ENCODE measurements at regions not wholly inside any gene's neighbourhood (a gene's known extent, or its start where the extent isn't known, plus 50 kb on each side); places are given as distances from the start of the nearest gene placed in this dataset.
"Not testable (repeated sequence)": the region's sequence is repeated elsewhere in the genome, so short reads cannot be mapped to it uniquely, and the experiment has no call there.

DNA sequence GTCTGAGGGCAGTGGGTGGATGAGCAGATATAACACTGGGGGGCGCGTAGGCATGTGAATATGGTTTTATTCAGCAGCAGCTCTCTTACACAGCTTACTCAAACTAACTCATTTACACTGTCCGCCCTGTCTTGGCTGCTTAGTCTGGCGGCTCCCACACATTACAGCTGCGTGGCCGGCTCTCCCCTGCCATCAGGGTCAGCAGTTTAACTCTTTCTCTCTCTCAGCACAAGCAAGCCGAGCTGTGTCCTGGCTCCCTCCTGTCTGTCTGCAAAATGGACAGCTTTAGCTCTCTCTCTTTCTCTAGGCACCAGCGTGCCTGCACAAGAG lies 1310.1 kb upstream of the RAG2 start:
- WGBS, 2 donors: 71 to 73% methylated on average over 8 of the region's 8 CpGs
- Histone ChIP-seq H3K36me3 (no peaks in the 10 kb centered on the region), H3K27ac (no peak overlapping the region), H3K27me3 (no peaks in the 10 kb centered on the region), H3K4me1 (no peaks in the 10 kb centered on the region), H3K4me3 (replicated peaks in 1 of 3) (no peak overlapping the region), H3K9me3 (no peaks in the 10 kb centered on the region)
- no peak for DNase-seq
- intact Hi-C loops (cut with DNase I): no loop called here
- no peak for TF ChIP-seq POLR2A (IDR thresholded peaks at IDR 0.05)
- TF ChIP-seq, protein P1, sequence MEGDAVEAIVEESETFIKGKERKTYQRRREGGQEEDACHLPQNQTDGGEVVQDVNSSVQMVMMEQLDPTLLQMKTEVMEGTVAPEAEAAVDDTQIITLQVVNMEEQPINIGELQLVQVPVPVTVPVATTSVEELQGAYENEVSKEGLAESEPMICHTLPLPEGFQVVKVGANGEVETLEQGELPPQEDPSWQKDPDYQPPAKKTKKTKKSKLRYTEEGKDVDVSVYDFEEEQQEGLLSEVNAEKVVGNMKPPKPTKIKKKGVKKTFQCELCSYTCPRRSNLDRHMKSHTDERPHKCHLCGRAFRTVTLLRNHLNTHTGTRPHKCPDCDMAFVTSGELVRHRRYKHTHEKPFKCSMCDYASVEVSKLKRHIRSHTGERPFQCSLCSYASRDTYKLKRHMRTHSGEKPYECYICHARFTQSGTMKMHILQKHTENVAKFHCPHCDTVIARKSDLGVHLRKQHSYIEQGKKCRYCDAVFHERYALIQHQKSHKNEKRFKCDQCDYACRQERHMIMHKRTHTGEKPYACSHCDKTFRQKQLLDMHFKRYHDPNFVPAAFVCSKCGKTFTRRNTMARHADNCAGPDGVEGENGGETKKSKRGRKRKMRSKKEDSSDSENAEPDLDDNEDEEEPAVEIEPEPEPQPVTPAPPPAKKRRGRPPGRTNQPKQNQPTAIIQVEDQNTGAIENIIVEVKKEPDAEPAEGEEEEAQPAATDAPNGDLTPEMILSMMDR (IDR thresholded peaks at IDR 0.05): no peak

DNA sequence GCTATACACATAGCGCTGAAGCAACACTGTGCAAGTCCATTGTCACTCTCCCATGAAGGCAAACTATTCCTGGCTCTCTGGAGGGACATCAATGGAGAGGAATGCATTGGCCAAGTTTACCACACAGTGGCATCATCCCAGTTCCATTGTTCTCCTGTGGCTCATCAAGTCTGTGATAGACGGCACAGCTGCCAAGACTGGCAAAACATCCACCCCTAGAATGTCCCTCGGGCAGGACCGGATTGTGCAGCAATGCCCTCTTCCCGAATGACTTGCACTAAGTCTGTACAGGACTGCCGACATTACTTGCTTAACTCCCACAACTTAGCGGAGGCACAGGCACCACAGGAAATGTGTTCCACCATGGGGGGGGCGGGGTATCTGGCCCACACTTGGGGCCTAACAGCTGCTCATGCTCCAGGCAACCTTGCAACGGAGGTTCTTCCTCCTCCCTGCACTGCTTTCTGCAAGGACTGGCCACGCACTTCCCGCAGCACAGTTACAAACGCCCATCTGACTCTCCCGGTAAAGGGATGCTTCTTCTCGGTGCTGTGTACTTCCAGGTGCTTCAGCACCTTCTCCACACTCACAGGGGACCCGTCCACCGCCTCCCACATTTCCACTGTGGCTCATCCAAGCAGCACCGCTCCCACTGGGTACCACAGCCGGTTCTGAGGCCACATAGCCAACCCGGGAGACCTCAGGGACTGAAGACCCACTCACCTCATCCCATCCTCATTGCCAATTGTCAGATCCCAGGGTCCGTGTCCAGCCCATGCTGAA lies 1309.6 kb upstream of the RAG2 start:
- WGBS, 2 donors: 81 to 89% methylated on average over 18 to 20 of the region's 20 CpGs
- no peak for DNase-seq

DNA sequence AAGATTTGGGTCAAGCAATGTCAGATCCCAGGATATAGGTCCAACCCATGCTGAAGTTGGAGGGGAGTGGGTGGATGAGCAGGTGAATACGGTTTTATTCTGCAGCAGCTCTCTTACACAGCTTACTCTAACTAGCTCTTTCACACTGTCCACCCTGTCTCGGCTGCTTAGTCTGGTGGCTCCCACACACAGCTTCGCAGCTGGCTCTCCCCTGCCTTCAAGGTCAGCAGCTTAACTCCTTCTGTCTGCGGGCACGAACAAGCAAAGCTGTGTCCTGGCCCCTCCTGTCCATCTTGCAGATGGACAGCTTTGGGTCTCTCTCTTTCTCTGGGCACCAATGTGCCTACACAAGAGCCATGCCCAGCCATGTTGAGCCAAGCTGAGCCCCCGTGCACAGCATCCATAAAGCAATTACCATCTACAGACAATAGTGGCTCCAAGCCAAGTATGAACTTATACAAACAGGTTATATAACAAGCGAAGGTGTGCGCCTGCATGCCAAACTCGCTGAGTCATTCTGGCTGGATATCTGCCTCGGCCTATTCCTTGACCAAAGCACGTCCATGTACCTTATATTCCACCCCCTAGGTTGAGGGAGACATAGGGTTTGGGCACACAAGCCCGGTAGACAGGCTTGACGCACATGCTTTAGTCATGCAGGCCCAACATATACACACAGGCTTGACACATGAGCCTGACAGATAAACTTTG lies 1307.8 kb upstream of the RAG2 start:
- WGBS, 2 donors: 86 to 89% methylated on average over 13 of the region's 13 CpGs
- Histone ChIP-seq H3K27me3 (no peaks in the 10 kb centered on the region), H3K4me1 (no peaks in the 10 kb centered on the region), H3K36me3 (no peaks in the 10 kb centered on the region), H3K4me3 (replicated peaks in 1 of 3) (no peak overlapping the region), H3K27ac (no peak overlapping the region), H3K9me3 (no peaks in the 10 kb centered on the region)
- intact Hi-C loops (cut with DNase I): no loop called here
- no peak for TF ChIP-seq POLR2A (IDR thresholded peaks at IDR 0.05)
- TF ChIP-seq, protein P1 (IDR thresholded peaks at IDR 0.05): no peak
- no peak for DNase-seq

More for the DNA sequence above, 1309.6 kb upstream of the RAG2 start:
- TF ChIP-seq POLR2A (IDR thresholded peaks at IDR 0.05): no peak
- TF ChIP-seq, protein P1 (IDR thresholded peaks at IDR 0.05): no peak
- no peak overlapping the region for H3K27ac ChIP-seq
- no peaks in the 10 kb centered on the region for H3K4me1 ChIP-seq
- H3K4me3 ChIP-seq (replicated peaks in 1 of 3): no peak overlapping the region
- no peaks in the 10 kb centered on the region for H3K9me3 ChIP-seq
- intact Hi-C loops (cut with DNase I): no loop called here
- no peaks in the 10 kb centered on the region for H3K27me3 ChIP-seq
- H3K36me3 ChIP-seq: no peaks in the 10 kb centered on the region

DNA sequence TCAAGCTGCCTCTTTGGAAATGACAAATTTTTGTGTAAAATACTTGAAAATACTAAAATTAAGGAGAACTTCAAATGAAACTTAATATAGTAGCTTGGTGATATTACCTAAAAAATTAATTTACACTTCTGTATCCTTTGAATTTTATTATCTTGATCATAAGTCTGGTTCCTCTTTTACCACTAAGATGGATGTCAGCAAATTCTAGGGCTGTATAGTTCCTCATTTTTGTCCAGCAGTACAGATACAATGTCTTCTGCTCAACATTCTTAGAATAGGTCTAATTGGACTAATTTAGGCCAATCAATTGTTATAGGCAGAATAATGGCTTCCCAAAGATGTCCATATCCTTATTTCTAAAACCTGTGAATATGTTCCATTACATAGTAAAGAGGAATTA lies 1298.0 kb upstream of the RAG2 start:
- Histone ChIP-seq H3K4me3 (replicated peaks in 1 of 3) (no peak overlapping the region), H3K27me3 (no peaks in the 10 kb centered on the region), H3K36me3 (no peaks in the 10 kb centered on the region), H3K27ac (no peak overlapping the region), H3K4me1 (no peaks in the 10 kb centered on the region), H3K9me3 (no peaks in the 10 kb centered on the region)
- no peak for DNase-seq
- intact Hi-C loops (cut with DNase I): no loop called here
- no peak for TF ChIP-seq POLR2A (IDR thresholded peaks at IDR 0.05)

DNA sequence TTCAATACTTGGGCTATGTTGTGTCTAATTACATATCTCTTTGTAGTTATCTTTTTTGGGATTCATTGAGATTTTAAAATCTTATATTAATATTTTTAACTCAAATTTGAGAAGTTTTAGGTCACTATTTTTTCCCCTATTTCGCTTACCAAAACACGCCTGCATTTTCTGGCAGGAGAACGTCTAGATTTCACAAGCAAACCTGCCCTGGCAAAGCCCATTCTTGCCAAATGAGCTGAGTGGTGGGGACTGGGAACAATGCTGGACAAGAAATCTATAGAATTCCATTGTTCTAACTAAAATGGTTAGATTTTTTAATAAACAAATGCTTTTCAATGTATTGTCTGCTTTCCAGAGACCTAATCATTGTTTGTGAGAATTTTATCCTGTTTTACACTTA lies 1283.7 kb upstream of the RAG2 start:
- no peak overlapping the region for H3K27ac ChIP-seq
- H3K9me3 ChIP-seq: no peaks in the 10 kb centered on the region
- WGBS, 2 donors: 81 to 88% methylated on average over 3 of the region's 3 CpGs
- no peaks in the 10 kb centered on the region for H3K4me1 ChIP-seq
- no peak for TF ChIP-seq POLR2A (IDR thresholded peaks at IDR 0.05)
- no peaks in the 10 kb centered on the region for H3K36me3 ChIP-seq
- DNase-seq: no peak
- H3K27me3 ChIP-seq: no peaks in the 10 kb centered on the region
- H3K4me3 ChIP-seq (replicated peaks in 1 of 3): no peak overlapping the region
- intact Hi-C loops (cut with DNase I): no loop called here

DNA sequence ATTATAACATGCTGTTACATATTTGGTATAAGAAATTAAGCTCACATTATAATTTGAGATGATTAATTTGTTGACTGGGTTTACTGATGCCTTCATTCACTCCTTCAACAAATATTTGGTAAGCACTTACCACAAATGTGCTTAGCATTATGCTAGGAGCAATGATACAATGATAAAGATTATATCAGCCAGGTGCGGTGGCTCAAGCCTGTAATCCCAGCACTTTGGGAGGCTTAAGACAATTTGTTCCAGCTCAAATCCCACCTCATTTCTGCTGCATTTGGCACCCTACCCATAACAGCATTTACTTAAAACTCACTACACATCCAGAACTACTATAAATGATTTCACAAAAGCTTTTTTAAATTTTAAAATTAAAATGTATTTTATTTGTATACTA lies 1263.6 kb upstream of the RAG2 start:
- no peak overlapping the region for H3K27ac ChIP-seq
- DNase-seq: no peak
- intact Hi-C loops (cut with DNase I): no loop called here

DNA sequence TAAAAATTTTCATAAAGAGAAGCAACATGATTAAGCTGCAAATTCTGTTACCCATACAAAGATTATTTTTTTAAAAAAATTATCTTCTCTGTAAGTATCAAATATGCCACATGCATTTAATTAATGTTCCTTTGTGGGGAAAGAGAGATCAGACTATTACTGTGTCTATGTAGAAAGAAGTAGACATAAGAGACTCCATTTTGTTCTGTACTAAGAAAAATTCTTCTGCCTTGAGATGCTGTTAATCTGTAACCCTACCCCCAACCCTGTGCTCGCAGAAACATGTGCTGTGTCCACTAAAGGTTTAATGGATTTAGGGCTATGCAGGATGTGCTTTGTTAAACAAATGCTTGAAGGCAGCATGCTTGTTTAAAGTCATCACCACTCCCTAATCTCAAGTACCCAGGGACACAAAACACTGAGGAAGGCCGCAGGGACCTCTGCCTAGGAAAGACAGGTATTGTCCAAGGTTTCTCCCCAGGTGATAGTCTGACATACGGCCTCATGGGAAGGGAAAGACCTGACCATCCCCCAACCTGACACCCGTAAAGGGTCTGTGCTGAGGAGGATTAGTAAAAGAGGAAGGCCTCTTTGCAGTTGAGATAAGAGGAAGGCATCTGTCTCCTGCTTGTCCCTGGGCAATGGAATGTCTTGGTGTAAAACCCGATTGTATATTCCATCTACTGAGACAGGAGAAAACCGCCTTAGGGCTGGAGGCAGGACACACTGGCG lies 1260.9 kb upstream of the RAG2 start:
- H3K36me3 ChIP-seq; DNase-seq; H3K27me3 ChIP-seq; intact Hi-C loops (cut with DNase I); H3K27ac ChIP-seq; H3K4me1 ChIP-seq; H3K4me3 ChIP-seq (replicated peaks in 1 of 3); H3K9me3 ChIP-seq: not testable (repeated sequence)
- WGBS, 2 donors: 45 to 50% methylated on average over 7 of the region's 7 CpGs

More for the DNA sequence above, 1263.6 kb upstream of the RAG2 start:
- H3K27me3 ChIP-seq: no peaks in the 10 kb centered on the region
- no peaks in the 10 kb centered on the region for H3K9me3 ChIP-seq
- TF ChIP-seq, protein P1 (IDR thresholded peaks at IDR 0.05): no peak
- no peak for TF ChIP-seq POLR2A (IDR thresholded peaks at IDR 0.05)
- no peak overlapping the region for H3K4me3 ChIP-seq (replicated peaks in 1 of 3)
- H3K4me1 ChIP-seq: no peaks in the 10 kb centered on the region
- WGBS, 2 donors: 78 to 80% methylated on average over 1 of the region's 1 CpG
- no peaks in the 10 kb centered on the region for H3K36me3 ChIP-seq
